Large intestine (tissue), 3 donors: ENCODE measurements at regions not wholly inside any gene's neighbourhood (a gene's known extent, or its start where the extent isn't known, plus 50 kb on each side); places are given as distances from the start of the nearest gene placed in this dataset.
A peak's percentile ranks its signal among the peaks of the same experiment; 100 is the strongest.

Experiments
- DNase-seq, 2 donors: peaks; one replicate each; pipeline versions ENCODE4 v3.0.0 to v3.0.0-alpha.2; 2013
- H3K27ac ChIP-seq: one replicate; pipeline ENCODE4 v1.5.1; 2013; ENCODE audit warnings: low read length
- H3K27me3 ChIP-seq: 2 replicates; pipeline ENCODE4 v1.6.1; 2013; ENCODE audit warnings: low read length; ENCODE audit not compliant: control insufficient read depth, insufficient read depth
- H3K36me3 ChIP-seq: 2 replicates; pipeline ENCODE4 v1.6.1; 2013; ENCODE audit warnings: low read length; ENCODE audit not compliant: control insufficient read depth, insufficient read depth
- H3K4me1 ChIP-seq: one replicate; pipeline ENCODE4 v1.6.1; 2013; ENCODE audit warnings: low read length; ENCODE audit not compliant: control insufficient read depth, insufficient read depth
- H3K4me3 ChIP-seq: one replicate; pipeline ENCODE4 v1.5.1; 2013; ENCODE audit warnings: low read length
- H3K9me3 ChIP-seq: one replicate; pipeline ENCODE4 v1.6.1; 2013; ENCODE audit warnings: mild to moderate bottlenecking, low read depth, low read length, moderate library complexity; ENCODE audit not compliant: control insufficient read depth
- WGBS: methylation state at CpG from one replicate; pipeline ENCODE4 v1.1.5; 2013; ENCODE audit warnings: low lambda C conversion rate; ENCODE audit not compliant: insufficient coverage; 5-methylcytosine and 5-hydroxymethylcytosine counted together

- Histone ChIP-seq H3K4me1 (peaks cover 41% of the 10 kb centered on the region), H3K9me3 (no peaks in the 10 kb centered on the region), H3K27me3 (no peaks in the 10 kb centered on the region), H3K27ac (peak overlapping the region; percentile 48), H3K36me3 (no peaks in the 10 kb centered on the region), H3K4me3 (no peak overlapping the region)
- WGBS: 100% methylated on average over 1 of the region's 5 CpGs
- no peak for DNase-seq
Measured at GRCh38 chr5:138665261-138665660, 88.0 kb upstream of the CTNNA1 start.

GRCh38 chr5:138664276-138664943 lies 88.8 kb upstream of the CTNNA1 start:
- peak overlapping the region; percentile 48 for H3K27ac ChIP-seq
- H3K9me3 ChIP-seq: no peaks in the 10 kb centered on the region
- no peak for DNase-seq
- no peak overlapping the region for H3K4me3 ChIP-seq
- no peaks in the 10 kb centered on the region for H3K36me3 ChIP-seq
- peaks cover 34% of the 10 kb centered on the region for H3K4me1 ChIP-seq
- H3K27me3 ChIP-seq: no peaks in the 10 kb centered on the region
- WGBS: 55% methylated on average over 2 of the region's 9 CpGs

DNA sequence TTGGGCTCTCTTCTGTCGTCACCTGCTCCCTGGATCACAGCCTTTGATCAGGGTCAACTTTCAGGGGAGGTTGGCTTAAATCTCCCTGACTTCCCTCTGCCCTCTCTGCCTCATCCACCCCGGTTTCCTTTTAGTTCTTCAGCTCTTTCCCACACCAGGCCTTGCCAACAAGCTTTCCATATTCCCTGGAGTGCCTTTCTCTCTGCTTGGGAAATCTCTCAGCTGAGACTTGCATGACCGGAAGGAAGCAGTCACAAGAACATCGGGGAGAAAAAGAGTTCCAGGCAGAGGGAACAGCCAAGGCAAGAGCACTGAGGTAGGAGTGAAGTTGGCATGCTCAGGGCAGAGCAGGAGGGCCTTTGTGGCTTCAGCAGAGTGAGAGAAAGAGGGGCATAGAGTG lies 88.4 kb upstream of the HSPA9 start:
- no peaks in the 10 kb centered on the region for H3K27me3 ChIP-seq
- H3K4me3 ChIP-seq: no peak overlapping the region
- no peak overlapping the region for H3K27ac ChIP-seq
- WGBS: no CpG with 5 or more reads among the region's 4 CpGs
- no peak for DNase-seq
- no peaks in the 10 kb centered on the region for H3K36me3 ChIP-seq
- peaks cover 28% of the 10 kb centered on the region for H3K4me1 ChIP-seq
- no peaks in the 10 kb centered on the region for H3K9me3 ChIP-seq

DNA sequence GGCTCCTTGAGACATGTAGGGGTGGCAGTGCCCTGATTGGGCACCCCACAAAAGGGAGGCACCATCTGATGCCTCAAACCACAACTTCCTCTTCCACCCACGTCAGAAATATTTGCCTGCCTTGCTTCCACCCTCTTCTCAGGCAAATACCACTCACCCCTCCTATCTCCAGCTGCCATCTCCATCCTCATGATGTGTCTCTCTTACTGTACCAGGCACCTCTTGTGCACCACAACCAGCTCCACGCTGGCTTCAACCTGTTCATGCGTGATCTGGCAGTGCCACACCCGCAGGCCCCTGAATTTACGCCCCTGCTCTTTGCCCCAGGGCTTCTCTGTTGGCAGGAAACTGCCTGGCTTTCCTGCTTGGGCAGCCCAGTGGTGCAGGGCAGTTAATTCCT lies 87.8 kb upstream of the HSPA9 start:
- Histone ChIP-seq H3K27ac (no peak overlapping the region), H3K9me3 (no peaks in the 10 kb centered on the region), H3K4me3 (no peak overlapping the region), H3K36me3 (no peaks in the 10 kb centered on the region), H3K4me1 (peaks cover 24% of the 10 kb centered on the region), H3K27me3 (no peaks in the 10 kb centered on the region)
- 80% methylated on average over 1 of the region's 5 CpGs for WGBS
- peak in 1 of 2 donors; percentile 54 for DNase-seq

DNA sequence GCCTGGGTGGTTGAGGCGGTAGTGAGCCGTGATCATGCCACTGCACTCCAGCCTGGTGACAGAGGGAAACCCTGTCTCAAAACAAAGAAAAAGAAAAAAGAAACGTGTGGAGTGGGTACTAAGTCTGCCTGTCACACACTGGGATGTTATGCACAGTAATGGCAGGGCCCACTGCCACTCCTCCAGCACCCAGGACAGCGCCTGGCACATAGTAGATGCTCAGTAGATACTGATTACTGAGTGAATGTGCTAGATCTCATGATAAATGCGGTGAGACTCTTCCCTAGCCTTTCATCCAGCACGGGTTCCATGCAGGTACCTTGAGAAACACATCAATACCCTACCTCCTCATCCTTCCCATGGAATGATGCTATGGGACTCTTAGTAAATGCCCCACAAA lies 87.4 kb upstream of the HSPA9 start:
- no CpG with 5 or more reads among the region's 6 CpGs for WGBS
- H3K4me1 ChIP-seq: peaks cover 22% of the 10 kb centered on the region
- H3K36me3 ChIP-seq: no peaks in the 10 kb centered on the region
- H3K27me3 ChIP-seq: no peaks in the 10 kb centered on the region
- H3K4me3 ChIP-seq: no peak overlapping the region
- no peaks in the 10 kb centered on the region for H3K9me3 ChIP-seq
- no peak overlapping the region for H3K27ac ChIP-seq
- no peak for DNase-seq

GRCh38 chr5:138661991-138662434 lies 86.8 kb upstream of the HSPA9 start:
- peaks cover 22% of the 10 kb centered on the region for H3K4me1 ChIP-seq
- no peak for DNase-seq
- H3K4me3 ChIP-seq: no peak overlapping the region
- H3K36me3 ChIP-seq: no peaks in the 10 kb centered on the region
- H3K9me3 ChIP-seq: no peaks in the 10 kb centered on the region
- H3K27ac ChIP-seq: no peak overlapping the region
- no CpG with 5 or more reads among the region's 5 CpGs for WGBS
- H3K27me3 ChIP-seq: no peaks in the 10 kb centered on the region

DNA sequence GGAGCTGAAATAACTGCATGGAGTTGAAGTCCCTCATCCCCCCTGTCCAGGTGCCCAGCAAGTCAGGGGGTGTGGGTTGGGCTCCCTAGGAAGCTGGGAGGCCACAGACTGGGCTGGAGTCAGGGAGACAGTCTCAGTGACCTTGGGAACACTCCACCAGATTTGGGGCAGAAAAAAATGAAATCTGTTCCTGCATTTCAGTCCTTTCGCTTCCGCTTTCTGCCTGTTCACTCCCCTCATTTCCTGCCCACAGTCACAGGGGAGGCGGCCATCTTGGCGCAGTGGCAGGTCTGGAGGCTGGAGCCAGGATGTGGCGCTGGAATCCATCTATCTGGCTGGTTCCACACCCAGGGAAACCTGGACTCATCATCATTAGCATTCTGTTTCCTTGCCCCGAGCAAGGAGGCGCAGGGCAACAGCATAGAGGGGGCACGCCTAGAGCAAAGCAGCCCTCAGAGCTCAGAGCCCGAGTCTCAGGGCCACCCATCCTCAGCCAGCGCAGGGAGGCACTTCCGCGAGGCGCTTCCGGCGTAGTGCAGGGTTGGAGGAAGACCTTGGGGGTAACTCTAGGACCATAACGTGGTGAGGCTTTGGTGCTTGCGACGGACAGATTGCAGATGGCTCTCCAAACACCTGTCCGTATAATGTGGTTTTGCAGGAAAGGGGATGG lies 86.2 kb upstream of the HSPA9 start:
- H3K27ac ChIP-seq: no peak overlapping the region
- H3K9me3 ChIP-seq: no peaks in the 10 kb centered on the region
- DNase-seq: no peak
- peaks cover 22% of the 10 kb centered on the region for H3K4me1 ChIP-seq
- H3K36me3 ChIP-seq: no peaks in the 10 kb centered on the region
- H3K27me3 ChIP-seq: no peaks in the 10 kb centered on the region
- no peak overlapping the region for H3K4me3 ChIP-seq
- WGBS: no CpG with 5 or more reads among the region's 19 CpGs

DNA sequence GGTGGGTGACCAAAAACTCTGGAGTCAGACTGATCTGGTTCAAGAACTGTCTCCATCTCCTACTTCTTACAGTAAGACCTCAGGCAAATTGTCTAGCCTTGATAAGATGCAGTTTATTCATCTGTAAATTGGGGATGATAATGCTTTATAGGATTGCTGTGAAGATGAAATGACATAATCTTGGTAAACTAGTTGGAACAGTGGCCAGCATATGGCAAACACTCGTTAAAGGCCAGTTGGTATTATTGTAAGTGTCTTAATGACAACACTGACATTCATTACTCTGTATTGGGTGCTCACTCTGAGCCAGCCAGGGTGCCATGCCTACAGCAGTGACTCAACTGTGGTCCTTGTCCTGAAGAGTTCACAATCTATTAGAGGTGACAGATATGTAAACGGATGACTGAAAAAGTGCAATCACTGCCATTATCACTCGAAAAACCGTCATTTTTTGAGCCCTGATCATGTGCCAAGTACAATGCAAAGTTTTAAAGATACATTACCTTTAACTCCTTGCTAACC lies 84.9 kb upstream of the HSPA9 start:
- Histone ChIP-seq H3K27ac (no peak overlapping the region), H3K4me1 (peaks cover 20% of the 10 kb centered on the region), H3K9me3 (no peaks in the 10 kb centered on the region), H3K4me3 (no peak overlapping the region), H3K36me3 (no peaks in the 10 kb centered on the region), H3K27me3 (no peaks in the 10 kb centered on the region)
- no CpG with 5 or more reads among the region's 4 CpGs for WGBS
- no peak for DNase-seq

- Histone ChIP-seq H3K4me3 (no peak overlapping the region), H3K27me3 (no peaks in the 10 kb centered on the region), H3K27ac (no peak overlapping the region), H3K4me1 (peaks cover 14% of the 10 kb centered on the region), H3K36me3 (no peaks in the 10 kb centered on the region), H3K9me3 (no peaks in the 10 kb centered on the region)
- no CpG with 5 or more reads among the region's 3 CpGs for WGBS
- no peak for DNase-seq
Measured at GRCh38 chr5:138659561-138659960, 84.4 kb upstream of the HSPA9 start.

DNA sequence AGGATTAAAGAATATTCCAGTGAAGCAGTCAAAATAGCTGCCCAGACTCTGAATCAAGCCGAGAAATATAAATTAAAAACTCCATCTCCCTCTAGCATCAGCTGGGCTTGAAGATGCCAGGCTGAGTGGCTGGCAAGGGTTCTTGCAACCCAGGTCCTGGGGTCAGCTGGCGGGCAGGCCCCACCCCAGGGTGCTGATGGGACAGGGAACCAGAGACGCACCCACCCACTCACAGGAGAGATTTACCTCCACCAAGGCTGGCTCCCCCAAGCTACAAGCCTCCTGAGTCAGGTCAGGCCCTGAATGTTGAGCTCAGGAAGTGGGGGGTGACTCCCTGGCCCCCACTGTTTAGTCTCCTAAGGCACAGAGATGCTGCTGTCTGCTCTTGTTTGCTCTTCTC lies 83.9 kb upstream of the HSPA9 start:
- peaks cover 10% of the 10 kb centered on the region for H3K4me1 ChIP-seq
- no peaks in the 10 kb centered on the region for H3K36me3 ChIP-seq
- no peak overlapping the region for H3K27ac ChIP-seq
- H3K4me3 ChIP-seq: no peak overlapping the region
- no peak for DNase-seq
- H3K9me3 ChIP-seq: no peaks in the 10 kb centered on the region
- 100% methylated on average over 1 of the region's 3 CpGs for WGBS
- H3K27me3 ChIP-seq: no peaks in the 10 kb centered on the region
